Epithelial cell of proximal tubule (primary cell): ENCODE measurements at regions not wholly inside any gene's neighbourhood (a gene's known extent, or its start where the extent isn't known, plus 50 kb on each side); places are given as distances from the start of the nearest gene placed in this dataset.

Source experiments
- DNase-seq: peaks from one replicate; pipeline ENCODE4 v3.0.0-alpha.2; 2011; ENCODE audit warnings: low read depth
- H3K4me3 ChIP-seq: 2 replicates; pipeline ENCODE4 v1.5.1; 2011; ENCODE audit warnings: low read depth, mild to moderate bottlenecking, low read length
- CTCF ChIP-seq: conservative IDR thresholded peaks from 2 replicates; pipeline ENCODE4 v1.5.1; 2012; ENCODE audit warnings: low read depth, mild to moderate bottlenecking, low read length

GRCh38 chr6:105874835-105875626 is 211.1 kb upstream of the PRDM1 start:
- TF ChIP-seq CTCF, result no peak
- no peak for DNase-seq
- H3K4me3 ChIP-seq, result no peak overlapping the region

- H3K4me3 ChIP-seq, result no peak overlapping the region
- DNase-seq, result no peak
- no peak for TF ChIP-seq CTCF
Observed at GRCh38 chr6:105873799-105874198, 212.3 kb upstream of the PRDM1 start.

- no peak for DNase-seq
- no peak for TF ChIP-seq CTCF
- no peak overlapping the region for H3K4me3 ChIP-seq
Observed at GRCh38 chr6:105873211-105873704, 212.9 kb upstream of the PRDM1 start.

GRCh38 chr6:105872249-105872648 is 213.9 kb upstream of the PRDM1 start:
- H3K4me3 ChIP-seq, result no peak overlapping the region
- TF ChIP-seq CTCF, result no peak
- no peak for DNase-seq

GRCh38 chr6:105871542-105871941 is 214.6 kb upstream of the PRDM1 start:
- TF ChIP-seq CTCF, result no peak
- no peak overlapping the region for H3K4me3 ChIP-seq
- DNase-seq, result no peak

GRCh38 chr6:105869835-105870440 is 216.2 kb upstream of the PRDM1 start:
- no peak overlapping the region for H3K4me3 ChIP-seq
- TF ChIP-seq CTCF, result no peak
- no peak for DNase-seq
